ENCODE measurements at regions not wholly inside any gene's neighbourhood (a gene's known extent, or its start where the extent isn't known, plus 50 kb on each side); places are given as distances from the start of the nearest gene placed in this dataset.
"Not testable (repeated sequence)": the region's sequence is repeated elsewhere in the genome, so short reads cannot be mapped to it uniquely, and the experiment has no call there.

DNA sequence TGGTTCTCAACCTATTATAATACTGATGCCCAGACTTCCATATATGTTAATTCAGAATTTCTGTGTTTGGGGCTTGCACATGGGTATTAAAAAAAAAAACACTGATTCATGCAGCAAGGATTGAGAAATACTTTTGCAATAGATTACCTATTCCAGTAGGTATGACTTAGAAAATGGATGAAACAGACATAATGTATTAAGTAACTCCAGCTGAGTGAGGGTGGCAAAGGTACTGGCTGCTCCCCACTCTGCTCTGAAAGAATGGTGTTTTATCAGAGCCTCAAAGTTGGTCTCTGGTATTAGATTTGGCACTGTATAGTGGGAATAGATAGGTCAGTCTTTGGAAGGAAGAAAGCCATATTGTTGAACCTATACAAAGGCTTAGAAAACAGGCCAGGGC, 234.3 kb upstream of the FOLH1 start:
- DNase-seq (ENCODE audit: low spot score) = no peak

DNA sequence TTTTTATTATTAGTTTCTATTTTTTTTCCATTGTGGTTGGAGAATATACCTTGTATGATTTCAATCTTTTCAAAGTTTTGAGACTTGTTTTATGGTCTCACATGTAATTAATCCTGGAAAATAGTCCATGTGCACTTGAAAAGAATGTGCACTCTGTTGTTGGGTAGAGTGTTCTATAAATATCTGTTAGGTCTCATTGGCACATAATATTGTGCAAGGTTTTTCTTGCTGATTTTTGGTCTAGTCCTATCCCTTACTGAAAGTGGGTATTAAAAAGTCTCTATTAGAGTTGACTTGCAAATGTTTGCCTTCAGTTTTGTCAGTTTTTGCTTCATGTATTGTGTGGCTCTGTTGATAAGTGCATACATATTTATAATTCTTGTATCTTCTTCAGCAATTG, 231.5 kb upstream of the FOLH1 start:
- DNase-seq (ENCODE audit: low spot score) = not testable (repeated sequence)

DNA sequence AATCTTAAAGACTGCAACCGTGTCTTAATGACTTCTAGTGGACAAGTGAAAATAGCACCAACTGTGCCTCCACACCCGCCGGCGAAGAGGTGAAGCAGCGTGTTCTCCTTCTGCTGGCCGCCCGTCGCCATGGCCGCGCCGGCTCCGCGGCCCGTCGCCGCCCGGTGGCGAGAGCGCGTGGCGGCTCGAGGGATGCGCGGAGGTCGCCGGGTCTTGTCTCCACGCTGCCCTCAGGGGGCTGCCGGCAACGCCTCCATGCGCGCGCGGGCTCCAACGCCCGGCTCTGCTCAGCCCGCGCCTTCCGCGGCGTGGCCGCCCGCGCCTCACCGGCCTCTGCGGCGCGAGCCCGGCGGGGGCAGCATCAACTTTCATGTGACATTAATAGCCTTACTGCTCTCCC, 225.9 kb upstream of the FOLH1 start:
- not testable (repeated sequence) for DNase-seq (ENCODE audit: low spot score)

DNA sequence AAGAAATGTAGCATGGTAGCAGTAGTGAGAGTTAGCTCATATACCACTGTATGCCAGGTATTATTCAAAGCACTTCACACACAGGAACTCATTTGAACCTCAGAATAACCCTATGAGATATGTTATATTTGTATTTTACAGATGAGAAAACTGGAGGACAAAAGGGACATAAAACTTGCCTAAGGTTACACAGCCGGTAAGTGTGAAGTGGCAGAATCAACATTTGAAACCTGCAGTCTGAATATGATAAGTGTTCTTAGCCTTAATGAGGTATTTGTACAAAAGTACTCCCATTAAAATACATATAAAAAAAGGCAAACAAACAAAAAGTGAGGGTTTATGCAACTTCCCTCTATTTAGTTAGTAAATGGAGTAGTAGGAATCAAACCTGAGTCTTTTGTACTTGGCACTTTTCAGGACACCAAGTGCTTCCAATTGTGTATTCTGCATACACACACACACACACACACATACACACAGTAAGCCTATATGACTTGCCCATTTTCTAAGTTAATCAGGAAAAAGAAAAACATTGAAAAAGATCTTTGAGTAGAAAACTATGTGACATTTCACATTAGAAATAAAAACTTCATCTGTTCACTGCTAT, 223.9 kb upstream of the FOLH1 start:
- DNase-seq (ENCODE audit: low spot score) = no peak

DNA sequence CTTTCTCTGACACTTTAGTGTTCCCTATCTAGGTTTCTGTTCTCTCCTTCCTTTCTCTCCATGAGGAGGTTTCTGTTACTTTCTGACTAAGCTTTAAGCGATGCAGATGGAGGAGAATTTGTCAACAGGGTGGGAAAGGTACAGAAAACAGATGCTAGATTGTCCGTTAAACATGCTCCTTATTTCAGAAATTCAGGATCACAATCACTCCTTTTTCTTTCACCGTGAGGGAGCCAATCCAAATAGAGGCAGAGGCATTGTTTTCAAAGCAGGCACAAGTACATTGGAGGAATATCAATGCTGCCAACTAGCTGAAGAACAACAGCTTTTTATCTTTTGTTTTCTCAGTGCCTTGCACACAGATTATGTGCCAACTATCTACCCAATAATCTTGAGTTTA, 215.7 kb upstream of the FOLH1 start:
- peak; percentile 70 for DNase-seq (ENCODE audit: low spot score)

DNA sequence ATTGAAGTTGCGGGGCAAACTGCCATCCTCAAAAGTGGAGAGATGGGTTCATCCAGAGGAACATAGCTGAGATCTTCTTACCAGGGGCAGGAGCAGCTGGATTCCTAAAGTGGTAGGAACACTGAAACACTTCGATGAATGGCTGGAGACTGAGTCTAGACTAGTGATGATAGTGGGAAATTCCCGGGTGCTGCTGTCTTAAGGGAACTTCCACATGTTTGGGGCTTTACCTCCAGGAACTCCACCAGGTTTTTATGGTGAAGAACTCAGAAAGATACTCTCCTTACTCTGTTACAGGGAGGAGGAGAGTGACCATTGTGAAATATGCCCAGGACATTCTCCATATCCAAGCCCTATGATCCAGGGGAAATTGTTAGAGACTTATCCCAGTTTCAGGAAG, 210.5 kb upstream of the FOLH1 start:
- not testable (repeated sequence) for DNase-seq (ENCODE audit: low spot score)

DNA sequence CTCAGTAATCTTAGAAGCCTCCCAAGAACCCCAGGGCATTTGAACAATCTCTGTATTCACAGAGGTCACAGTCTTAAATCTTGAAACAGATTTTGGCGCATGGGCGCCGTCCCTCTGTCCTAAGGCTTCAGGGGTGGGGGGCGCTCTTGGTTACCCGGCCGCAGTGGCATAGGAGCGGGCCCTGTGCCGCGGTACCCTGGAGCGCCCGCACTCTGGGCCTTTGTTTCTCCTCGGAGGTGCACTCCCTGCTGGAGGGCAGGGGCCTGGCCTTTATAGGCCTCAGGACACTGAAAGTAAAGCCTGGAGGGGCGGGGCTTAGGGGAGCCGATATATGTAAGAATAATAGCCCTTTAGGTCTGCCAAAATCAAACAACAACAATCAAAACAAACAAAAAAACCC, 197.3 kb upstream of the FOLH1 start:
- DNase-seq (ENCODE audit: low spot score) = no peak

DNA sequence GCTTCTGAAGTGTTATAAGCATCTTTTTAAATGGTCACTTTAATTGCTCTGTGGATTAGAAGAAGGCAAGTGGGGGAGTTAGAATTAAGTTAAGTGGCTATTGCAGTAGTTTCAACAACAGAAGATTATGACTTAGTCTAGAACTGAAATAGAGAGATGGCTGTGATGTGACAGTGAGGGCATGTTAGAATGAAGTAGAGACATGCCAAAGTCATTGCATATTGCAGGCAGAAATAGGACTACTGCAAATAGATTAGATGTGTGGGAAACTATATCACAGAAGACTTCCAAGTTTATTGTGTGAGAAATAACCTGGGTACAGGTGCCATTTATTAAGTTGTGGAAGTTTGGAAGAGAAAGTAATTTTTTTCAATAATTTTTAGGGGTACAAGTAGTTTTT, 187.4 kb upstream of the FOLH1 start:
- DNase-seq (ENCODE audit: low spot score) = not testable (repeated sequence)

DNA sequence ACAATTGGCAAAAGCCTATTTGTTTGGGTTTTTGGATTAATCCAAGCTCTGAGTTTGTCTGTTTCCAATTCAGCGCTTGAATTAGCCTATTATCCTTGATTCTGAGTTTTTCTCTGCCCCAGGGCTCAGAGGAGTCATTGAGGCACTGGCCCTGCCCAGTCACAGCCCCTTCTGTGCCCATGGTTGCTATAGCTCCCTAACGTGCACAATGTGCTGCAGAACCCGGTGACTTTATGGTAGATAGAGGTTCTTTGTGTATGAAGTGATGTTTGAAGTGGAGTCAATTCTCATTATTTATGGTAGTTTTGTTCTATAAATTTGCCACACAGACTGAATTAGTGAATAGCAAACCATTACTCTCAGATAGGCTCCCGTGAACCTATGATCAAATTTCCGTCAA, 182.0 kb upstream of the FOLH1 start:
- DNase-seq (ENCODE audit: low spot score) = not testable (repeated sequence)

DNA sequence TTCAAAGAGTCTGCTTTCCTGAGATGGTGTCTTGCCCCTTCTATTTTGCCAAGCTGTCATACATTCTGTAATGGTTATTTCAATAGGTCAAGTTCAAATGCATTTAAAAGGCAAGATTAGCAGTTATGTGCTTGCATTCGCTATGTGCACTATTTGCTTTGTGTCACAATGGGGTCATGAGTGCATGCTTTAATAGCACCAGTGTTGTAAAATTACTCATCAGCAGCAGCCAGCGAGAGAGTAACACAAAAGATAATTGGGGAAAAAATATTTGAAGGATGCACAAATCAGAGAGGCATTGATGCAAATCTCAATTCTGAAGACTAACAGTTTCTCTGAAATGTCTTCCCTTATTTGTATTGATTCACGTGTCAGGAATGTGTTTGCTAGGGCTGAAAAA, 180.7 kb upstream of the FOLH1 start:
- DNase-seq (ENCODE audit: low spot score) = not testable (repeated sequence)

DNA sequence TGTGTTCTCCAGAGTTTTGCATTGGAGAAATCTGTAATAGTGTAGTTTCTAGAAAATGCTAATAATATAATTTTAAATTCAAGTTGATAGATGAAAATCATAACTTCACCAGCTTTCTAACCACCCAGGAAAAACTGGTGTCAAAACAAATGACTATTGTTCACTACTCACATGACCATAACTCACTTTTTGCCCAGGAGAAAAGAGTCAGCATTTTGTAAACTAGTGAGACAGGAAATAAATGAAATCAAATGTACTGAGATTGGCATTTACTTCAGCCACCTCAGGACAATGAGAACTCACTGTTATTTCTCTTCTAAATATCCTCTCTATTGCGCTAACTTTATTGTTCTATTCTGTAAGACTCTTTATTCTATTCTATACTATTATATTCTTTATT, 176.0 kb upstream of the FOLH1 start:
- peak; percentile 33 for DNase-seq (ENCODE audit: low spot score)

DNA sequence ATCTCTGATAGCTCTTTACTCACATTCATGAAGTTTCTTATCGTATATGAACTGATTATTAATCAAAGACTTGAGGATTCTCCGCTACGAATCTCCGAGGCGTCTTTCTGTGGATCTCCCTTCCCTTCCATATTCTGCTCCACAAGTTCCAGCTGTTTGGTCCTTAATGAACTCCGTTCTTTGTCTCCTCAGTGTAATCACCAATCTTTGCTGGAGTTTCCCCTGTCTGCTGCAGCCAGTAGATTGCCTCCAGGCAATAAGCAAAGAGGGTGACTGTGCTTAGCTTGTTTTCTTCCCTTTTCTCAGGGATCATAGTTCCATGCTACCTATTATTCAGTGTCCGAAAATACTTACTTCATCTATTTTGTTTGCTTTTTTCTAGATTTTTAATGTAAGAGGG, 169.6 kb upstream of the FOLH1 start:
- DNase-seq (ENCODE audit: low spot score) = no peak

DNA sequence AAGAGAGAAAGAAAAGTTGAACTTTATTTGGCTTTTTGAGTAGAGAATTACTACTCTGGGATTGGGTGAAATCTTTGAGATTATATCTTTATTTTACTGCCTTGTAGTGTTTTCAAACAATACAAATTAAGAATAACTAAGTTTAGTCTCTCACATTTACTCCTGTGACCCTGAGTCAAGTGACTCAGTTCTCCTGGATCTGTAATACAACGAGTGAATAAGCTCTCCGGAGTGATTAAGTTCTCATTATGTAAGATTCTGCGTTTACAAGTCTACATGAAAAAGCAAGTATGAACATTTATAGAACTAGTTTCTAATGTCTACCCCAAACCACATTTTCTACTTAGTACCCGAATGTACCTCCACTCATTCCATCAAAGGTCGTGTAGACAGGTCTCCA, 165.5 kb upstream of the FOLH1 start:
- not testable (repeated sequence) for DNase-seq (ENCODE audit: low spot score)

DNA sequence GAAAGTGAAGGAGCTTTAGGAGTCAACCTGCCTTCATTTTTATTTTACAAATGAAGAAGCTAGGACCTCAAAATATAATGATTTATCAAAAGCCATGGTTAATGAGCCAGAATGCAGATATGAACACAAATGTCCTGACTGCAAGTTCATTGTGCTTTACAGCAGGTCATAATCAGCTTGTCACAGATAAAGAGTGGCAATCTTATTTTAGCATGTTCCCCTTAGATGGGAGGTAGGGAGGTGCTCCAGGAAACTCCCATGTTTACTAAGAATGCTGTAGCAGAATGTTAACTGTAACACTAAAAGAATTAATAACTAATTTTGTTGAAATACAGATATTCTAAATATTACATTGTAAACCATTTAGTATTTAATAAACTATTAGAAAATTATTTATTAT, 165.0 kb upstream of the FOLH1 start:
- not testable (repeated sequence) for DNase-seq (ENCODE audit: low spot score)

DNA sequence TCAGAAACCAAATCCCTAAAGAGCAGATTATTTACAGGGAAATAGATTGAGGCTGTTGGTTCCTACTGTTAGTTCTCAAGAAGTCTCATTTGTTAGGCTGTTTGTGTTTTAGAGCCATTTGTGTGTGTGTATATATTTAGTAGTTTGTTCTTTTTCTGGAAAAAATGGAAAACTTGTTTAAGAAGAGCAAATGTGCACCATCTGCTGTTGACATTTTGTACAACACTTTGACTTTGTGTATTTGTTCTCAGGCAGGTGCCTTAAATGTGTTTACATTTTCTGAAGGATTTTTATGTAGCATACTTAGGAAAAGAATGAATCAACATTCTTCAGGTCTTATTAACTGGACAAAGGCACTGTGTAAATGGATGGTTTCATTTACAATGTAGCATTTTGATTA, 163.7 kb upstream of the FOLH1 start:
- DNase-seq (ENCODE audit: low spot score) = not testable (repeated sequence)

DNA sequence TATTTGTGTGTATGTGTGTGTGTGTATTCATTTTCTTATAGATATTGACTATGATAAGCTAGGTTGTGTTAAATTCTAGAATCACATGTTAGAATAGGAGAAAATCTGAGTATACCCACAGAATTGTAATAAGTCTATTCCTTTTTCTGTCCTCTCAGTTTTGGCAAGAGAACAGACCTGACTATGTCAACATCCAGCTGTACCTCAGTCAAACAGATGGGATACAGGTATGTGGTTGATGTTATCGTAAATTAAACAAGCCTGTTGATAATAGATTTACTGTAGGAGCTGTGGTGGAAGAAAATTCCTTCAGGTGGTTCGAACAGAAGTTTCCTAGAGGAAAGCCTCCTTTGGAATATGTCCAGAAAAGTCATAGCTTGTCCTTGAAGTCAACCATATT, 160.2 kb upstream of the FOLH1 start:
- not testable (repeated sequence) for DNase-seq (ENCODE audit: low spot score)

DNA sequence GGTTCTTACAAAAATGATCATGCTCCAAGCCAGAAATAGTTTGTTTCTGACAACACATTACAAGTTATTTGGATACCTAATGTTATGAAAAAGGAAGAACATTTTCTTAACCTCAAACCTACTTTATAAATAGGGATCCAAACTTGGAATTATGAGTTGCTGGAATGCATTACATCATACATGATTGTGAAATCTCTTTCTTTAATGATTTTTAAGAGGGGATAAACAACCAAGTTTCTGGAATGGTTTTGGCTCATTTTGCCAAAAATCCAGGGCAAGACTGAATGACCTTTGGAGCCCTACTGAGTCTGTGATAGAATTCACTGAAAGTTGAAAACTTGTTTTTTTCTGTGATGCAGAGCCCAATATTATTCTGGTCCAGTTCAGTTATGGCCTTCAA, 157.0 kb upstream of the FOLH1 start:
- not testable (repeated sequence) for DNase-seq (ENCODE audit: low spot score)

DNA sequence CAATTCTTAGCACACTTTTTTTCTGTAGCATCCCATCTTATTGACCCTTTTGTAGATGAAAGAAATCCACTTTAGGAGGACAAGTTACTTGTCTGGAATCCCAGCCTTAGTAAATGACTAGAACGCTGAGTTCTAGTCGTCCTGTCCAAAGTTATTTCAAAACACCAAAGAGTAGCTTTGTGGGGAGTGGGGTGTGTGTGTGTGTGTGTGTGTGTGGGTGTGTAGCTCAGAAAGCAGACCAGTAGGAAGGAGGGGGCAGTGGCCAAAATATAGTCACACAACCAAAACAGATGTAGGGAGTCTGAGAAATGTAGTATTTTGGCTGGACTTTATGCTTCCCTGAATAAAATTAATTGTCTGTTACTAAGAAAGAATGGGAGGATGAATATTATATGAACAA, 154.6 kb upstream of the FOLH1 start:
- not testable (repeated sequence) for DNase-seq (ENCODE audit: low spot score)

DNA sequence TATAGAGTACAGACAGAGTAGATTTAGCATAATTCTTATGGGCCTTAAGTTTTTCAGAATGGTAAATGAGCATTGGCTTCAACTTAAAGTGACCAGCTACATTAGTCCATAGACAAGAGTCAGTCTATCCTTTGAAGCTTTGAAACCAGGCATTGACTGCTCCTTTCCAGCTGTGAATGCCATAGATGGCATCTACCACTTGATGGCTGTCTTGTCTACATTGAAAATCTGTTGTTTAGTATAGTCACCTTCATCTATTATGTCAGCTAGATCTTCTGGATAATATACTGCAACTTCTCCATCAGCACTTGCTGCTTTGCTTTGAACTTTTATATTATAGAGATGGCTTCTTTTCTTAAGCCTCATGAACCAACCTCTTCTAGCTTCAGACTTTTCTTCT, 146.1 kb upstream of the FOLH1 start:
- DNase-seq (ENCODE audit: low spot score) = not testable (repeated sequence)

DNA sequence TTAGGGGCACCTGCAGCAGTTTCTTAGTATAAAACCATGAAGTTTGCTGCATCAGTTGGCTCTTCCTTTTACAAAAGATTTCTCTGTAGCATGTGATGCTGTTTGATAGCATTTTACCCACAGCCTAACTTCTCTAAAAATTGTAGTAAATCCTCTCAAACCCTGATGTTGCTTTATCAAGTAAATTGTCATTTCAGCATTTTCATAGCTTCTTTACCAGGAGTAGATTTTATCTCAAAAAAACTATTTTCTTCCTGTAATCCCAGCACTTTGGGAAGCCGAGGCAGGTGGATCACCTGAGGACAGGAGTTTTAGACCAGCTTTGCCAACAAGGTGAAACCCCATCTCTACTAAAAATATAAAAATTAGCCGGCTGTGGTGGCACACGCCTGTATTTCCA, 144.5 kb upstream of the FOLH1 start:
- not testable (repeated sequence) for DNase-seq (ENCODE audit: low spot score)

DNA sequence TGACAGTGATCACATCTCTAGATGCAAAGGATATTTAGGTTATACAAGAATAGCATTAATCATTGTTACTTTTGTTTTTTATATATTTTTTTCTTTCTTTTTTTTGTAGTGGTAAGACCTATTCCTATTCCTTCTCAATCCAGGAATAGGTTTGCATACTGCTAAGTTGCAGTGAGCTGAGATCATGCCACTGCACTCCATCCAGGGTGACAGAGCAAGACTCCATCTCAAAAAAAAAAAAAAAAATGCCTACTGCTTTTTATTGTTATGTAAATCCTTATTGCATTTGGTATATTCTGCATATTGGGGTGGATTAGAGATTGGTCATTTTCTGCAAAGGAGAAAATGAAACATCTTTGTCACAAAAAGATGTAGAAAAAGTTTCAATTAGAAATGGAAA, 138.2 kb upstream of the FOLH1 start:
- not testable (repeated sequence) for DNase-seq (ENCODE audit: low spot score)

DNA sequence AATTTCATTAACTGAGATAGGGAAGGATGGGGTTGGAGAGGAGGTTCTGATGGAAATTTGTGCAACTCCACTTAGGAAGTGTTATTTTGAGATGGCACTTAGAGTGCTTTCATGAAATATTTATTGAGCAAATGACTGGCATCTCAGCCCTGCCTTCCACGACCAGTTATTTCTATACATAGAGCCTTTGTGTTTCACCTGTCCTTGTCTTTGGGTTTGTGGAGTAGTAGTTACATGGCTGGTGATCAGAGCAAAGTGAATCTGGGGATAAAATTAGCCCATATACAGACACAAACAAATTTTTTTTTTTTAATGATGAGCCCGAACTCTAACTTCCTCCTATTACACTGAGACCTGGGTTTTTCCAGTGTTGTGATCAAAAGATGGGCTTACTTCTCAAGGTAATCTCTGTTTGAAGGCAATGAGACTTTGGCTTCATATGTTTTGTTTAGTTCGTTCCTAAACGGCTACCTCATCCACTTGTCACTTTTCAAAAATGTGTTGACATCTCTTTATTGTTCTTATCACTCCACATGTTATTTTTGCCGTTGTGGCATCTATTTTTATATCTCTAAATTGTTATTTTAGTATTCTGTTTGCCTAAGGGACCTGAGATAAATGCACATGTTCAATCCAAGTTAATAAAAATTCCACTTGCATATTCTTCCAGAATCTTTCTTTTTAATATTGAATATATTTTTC, 120.2 kb upstream of the FOLH1 start:
- not testable (repeated sequence) for DNase-seq (ENCODE audit: low spot score)

DNA sequence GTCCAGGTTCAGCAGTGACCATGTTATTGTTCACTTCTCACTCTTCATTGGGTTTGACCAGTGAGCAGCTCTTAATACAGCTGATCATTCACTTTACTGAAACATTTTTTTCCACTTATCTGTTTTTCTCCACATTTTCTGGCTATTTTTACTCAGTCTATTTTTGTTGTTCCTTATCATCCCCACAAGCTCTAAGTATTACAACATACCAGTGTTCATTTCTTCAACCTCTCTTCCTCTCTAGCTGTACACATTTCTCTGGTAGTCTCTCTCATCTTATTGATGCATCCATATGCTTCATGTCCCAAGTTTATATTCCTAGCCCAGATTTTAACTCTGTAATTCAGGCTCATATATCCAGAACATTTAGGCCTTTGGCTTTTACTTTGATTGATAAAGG, 119.4 kb upstream of the FOLH1 start:
- DNase-seq (ENCODE audit: low spot score) = not testable (repeated sequence)

DNA sequence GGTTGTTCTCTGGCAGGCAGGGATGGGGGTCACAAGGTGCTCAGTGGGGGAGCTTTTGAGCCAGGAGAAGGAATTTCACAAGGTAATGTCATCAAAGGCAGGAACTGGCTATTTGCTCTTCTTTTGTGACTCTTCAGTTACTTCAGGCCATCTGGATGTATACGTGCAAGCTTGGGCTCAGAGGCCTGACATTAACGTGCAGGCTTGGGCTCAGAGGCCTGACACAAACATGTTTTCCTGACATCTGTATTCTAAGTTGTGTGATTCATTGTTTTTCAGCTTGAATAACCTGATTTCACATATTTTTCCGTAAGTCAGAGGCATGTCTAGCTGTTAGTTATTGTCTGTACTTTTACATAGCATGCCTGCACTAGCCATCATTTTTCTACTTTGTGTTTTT, 118.2 kb upstream of the FOLH1 start:
- not testable (repeated sequence) for DNase-seq (ENCODE audit: low spot score)

Data from globus pallidus (tissue), 1 donor.